ENCODE measurements at regions not wholly inside any gene's neighbourhood (a gene's known extent, or its start where the extent isn't known, plus 50 kb on each side); places are given as distances from the start of the nearest gene placed in this dataset.

- Mint-ChIP-seq H3K4me3 (no peak overlapping the region), H3K9me3 (no peaks in the 10 kb centered on the region), H3K27ac (no peak overlapping the region), H3K36me3 (no peaks in the 10 kb centered on the region), H3K4me1 (ENCODE audit: unreplicated experiment) (peaks cover 32% of the 10 kb centered on the region), H3K27me3 (no peaks in the 10 kb centered on the region)
- DNase-seq (ENCODE audit: extremely low spot score, unreplicated experiment), result no peak
- TF ChIP-seq CTCF (conservative IDR thresholded peaks at IDR 0.05), result no peak
Observed at GRCh38 chr4:128387600-128388351, 100.2 kb upstream of the PGRMC2 start.

- TF ChIP-seq CTCF (conservative IDR thresholded peaks at IDR 0.05), result no peak
- Mint-ChIP-seq H3K27ac (peak overlapping the region; percentile 34), H3K36me3 (peaks cover 3% of the 10 kb centered on the region), H3K4me1 (ENCODE audit: unreplicated experiment) (peaks cover 36% of the 10 kb centered on the region), H3K27me3 (no peaks in the 10 kb centered on the region), H3K9me3 (peaks cover 5% of the 10 kb centered on the region), H3K4me3 (no peak overlapping the region)
- DNase-seq (ENCODE audit: extremely low spot score, unreplicated experiment), result no peak
Observed at GRCh38 chr4:128386761-128387599, 99.4 kb upstream of the PGRMC2 start.

GRCh38 chr4:128385683-128386304, 98.2 kb upstream of the PGRMC2 start:
- Mint-ChIP-seq H3K4me1 (ENCODE audit: unreplicated experiment) (peaks cover 37% of the 10 kb centered on the region), H3K4me3 (no peak overlapping the region), H3K27ac (peak overlapping the region; percentile 69), H3K9me3 (peaks cover 6% of the 10 kb centered on the region), H3K36me3 (peaks cover 4% of the 10 kb centered on the region), H3K27me3 (no peaks in the 10 kb centered on the region)
- no peak for DNase-seq (ENCODE audit: extremely low spot score, unreplicated experiment)
- no peak for TF ChIP-seq CTCF (conservative IDR thresholded peaks at IDR 0.05)

GRCh38 chr4:128384765-128385598, 97.4 kb upstream of the PGRMC2 start:
- H3K4me3 Mint-ChIP-seq, result no peak overlapping the region
- peaks cover 6% of the 10 kb centered on the region for H3K9me3 Mint-ChIP-seq
- no peak for DNase-seq (ENCODE audit: extremely low spot score, unreplicated experiment)
- H3K27ac Mint-ChIP-seq, result no peak overlapping the region
- peaks cover 36% of the 10 kb centered on the region for H3K4me1 Mint-ChIP-seq (ENCODE audit: unreplicated experiment)
- no peak for TF ChIP-seq CTCF (conservative IDR thresholded peaks at IDR 0.05)
- no peaks in the 10 kb centered on the region for H3K27me3 Mint-ChIP-seq
- H3K36me3 Mint-ChIP-seq, result peaks cover 4% of the 10 kb centered on the region

- Mint-ChIP-seq H3K9me3 (peaks cover 6% of the 10 kb centered on the region), H3K27ac (no peak overlapping the region), H3K4me1 (ENCODE audit: unreplicated experiment) (peaks cover 33% of the 10 kb centered on the region), H3K4me3 (no peak overlapping the region), H3K36me3 (peaks cover 4% of the 10 kb centered on the region), H3K27me3 (no peaks in the 10 kb centered on the region)
- DNase-seq (ENCODE audit: extremely low spot score, unreplicated experiment), result no peak
- TF ChIP-seq CTCF (conservative IDR thresholded peaks at IDR 0.05), result no peak
Observed at GRCh38 chr4:128384091-128384520, 96.5 kb upstream of the PGRMC2 start.

All from type B pancreatic cell (in vitro differentiated cells).